Lung (tissue), 11 donors: ENCODE measurements at regions not wholly inside any gene's neighbourhood (a gene's known extent, or its start where the extent isn't known, plus 50 kb on each side); places are given as distances from the start of the nearest gene placed in this dataset.

Experiments used
- ATAC-seq: fragments of 200-7000 bp; cut with Tn5 transposase; one replicate; pipeline ENCODE4 v1.9.1; 2020; ENCODE audit warnings: moderate number of reproducible peaks; ENCODE audit not compliant: insufficient read depth, low FRiP score
- DNase-seq, 3 donors: peaks; one replicate each; pipeline ENCODE4 v3.0.0-alpha.2; 2013 to 2017
- H3K27ac ChIP-seq, 2 donors: one replicate each; pipeline ENCODE4 v1.5.1; 2013; ENCODE audit warnings: mild to moderate bottlenecking in 2 of 2, moderate library complexity in 2 of 2, control low read depth in 1 of 2, inconsistent platforms in 1 of 2, low read depth in 1 of 2, low read length in 1 of 2
- H3K27me3 ChIP-seq, 3 donors: one replicate each; pipeline ENCODE4 v1.5.1; 2013; ENCODE audit warnings: low read length in 2 of 3; ENCODE audit not compliant: control insufficient read depth in 3 of 3, insufficient read depth in 3 of 3
- H3K36me3 ChIP-seq, 4 donors: one replicate each; pipeline ENCODE4 v1.5.1; 2013; ENCODE audit warnings: low read length in 4 of 4, mild to moderate bottlenecking in 1 of 4, moderate library complexity in 1 of 4; ENCODE audit not compliant: control insufficient read depth in 4 of 4, insufficient read depth in 4 of 4
- H3K4me1 ChIP-seq, 5 donors: one replicate each; pipeline ENCODE4 v1.5.1; 2013; ENCODE audit warnings: low read length in 5 of 5, mild to moderate bottlenecking in 2 of 5, moderate library complexity in 1 of 5; ENCODE audit not compliant: control insufficient read depth in 5 of 5, insufficient read depth in 5 of 5
- H3K4me3 ChIP-seq: one replicate; pipeline ENCODE4 v1.5.1; 2013; ENCODE audit warnings: mild to moderate bottlenecking, control low read depth, moderate library complexity
- H3K9ac ChIP-seq, 2 donors: one replicate each; pipeline ENCODE4 v1.5.1; 2013; ENCODE audit warnings: low read length in 2 of 2, control low read depth in 1 of 2; ENCODE audit not compliant: insufficient read depth in 1 of 2
- H3K9me3 ChIP-seq, 4 donors: one replicate each; pipeline ENCODE4 v1.5.1; 2013; ENCODE audit warnings: low read length in 3 of 4, mild to moderate bottlenecking in 1 of 4, moderate library complexity in 1 of 4; ENCODE audit not compliant: control insufficient read depth in 4 of 4, insufficient read depth in 3 of 4
- CTCF ChIP-seq: IDR thresholded peaks from 2 replicates; pipeline ENCODE4 v1.5.1; 2012; ENCODE audit warnings: mild to moderate bottlenecking; ENCODE audit errors: control extremely low read depth, extremely low read depth
- WGBS, 2 donors: extraction: QIAGEN DNeasy Blood & Tissue Kit; methylation state at CpG; one replicate each; pipeline ENCODE4 v1.1.7; 2013; 5-methylcytosine and 5-hydroxymethylcytosine counted together
- donor health status: control.
- donor health status: control.
- donor health status: Bipolar disorder and iron deficiency.
- donor health status: healthy.
- donor health status: DM: yes; HTN: yes; CAD: no.

- H3K36me3 ChIP-seq = no peaks in the 10 kb centered on the region
- H3K9ac ChIP-seq = no peak overlapping the region
- H3K27ac ChIP-seq = peak overlapping the region in 1 of 2 donors; percentile 91
- no peaks in the 10 kb centered on the region for H3K9me3 ChIP-seq
- no peaks in the 10 kb centered on the region for H3K27me3 ChIP-seq
- H3K4me1 ChIP-seq = peaks cover 0 to 30% (median 17%) of the 10 kb centered on the region in 5 donors
- ATAC-seq = no peak
- DNase-seq = no peak
- no peak overlapping the region for H3K4me3 ChIP-seq
- 60 to 69% methylated on average over 18 of the region's 18 CpGs for WGBS, 2 donors
- no peak for TF ChIP-seq CTCF
Observed at GRCh38 chr12:124685689-124686369, 118.4 kb upstream of the NCOR2 start.

- ATAC-seq (peak; percentile 5), DNase-seq (peak in 1 of 3 donors; percentile 50)
- Histone ChIP-seq H3K27me3 (no peaks in the 10 kb centered on the region), H3K36me3 (no peaks in the 10 kb centered on the region), H3K4me1 (peaks cover 0 to 30% (median 17%) of the 10 kb centered on the region in 5 donors), H3K9ac (no peak overlapping the region), H3K27ac (peak overlapping the region in 1 of 2 donors; percentile 91), H3K9me3 (no peaks in the 10 kb centered on the region), H3K4me3 (no peak overlapping the region)
- TF ChIP-seq CTCF = no peak
- WGBS, 2 donors = 53 to 73% methylated on average over 18 of the region's 18 CpGs
Observed at GRCh38 chr12:124684971-124685688, 117.7 kb upstream of the NCOR2 start.

GRCh38 chr12:124684496-124684895 lies 117.1 kb upstream of the NCOR2 start:
- Histone ChIP-seq H3K4me1 (peaks cover 0 to 36% (median 19%) of the 10 kb centered on the region in 5 donors), H3K9me3 (no peaks in the 10 kb centered on the region), H3K9ac (no peak overlapping the region), H3K4me3 (no peak overlapping the region), H3K36me3 (no peaks in the 10 kb centered on the region), H3K27me3 (no peaks in the 10 kb centered on the region), H3K27ac (peak overlapping the region; percentile 2 to 91)
- no peak for TF ChIP-seq CTCF
- DNase-seq (no peak), ATAC-seq (peak; percentile 10)
- WGBS, 2 donors = 53 to 70% methylated on average over 7 of the region's 7 CpGs
